T-helper 17 cell (primary cell): ENCODE measurements at regions not wholly inside any gene's neighbourhood (a gene's known extent, or its start where the extent isn't known, plus 50 kb on each side); places are given as distances from the start of the nearest gene placed in this dataset.

Experiments
- ATAC-seq: fragments of 150-1000 bp; cut with Tn5 transposase; 2 replicates; pipeline ENCODE4 v1.10.0; 2021; ENCODE audit warnings: mild to moderate bottlenecking, moderate library complexity
- DNase-seq, 3 donors: peaks; one replicate each; pipeline versions ENCODE4 v3.0.0 to v3.0.0-alpha.2; 2020 to 2021
- H3K9me3 ChIP-seq: one replicate; pipeline ENCODE4 v1.7.0; 2013; ENCODE audit warnings: low read length, mild to moderate bottlenecking; ENCODE audit not compliant: control insufficient read depth, poor library complexity, severe bottlenecking
- H3K27ac Mint-ChIP-seq: one replicate; pipeline ENCODE4 v1.8.0; 2022; ENCODE audit warnings: mild to moderate bottlenecking, moderate library complexity, mixed read lengths
- H3K27me3 Mint-ChIP-seq: one replicate; pipeline ENCODE4 v1.8.0; 2022; ENCODE audit warnings: mixed read lengths
- H3K36me3 Mint-ChIP-seq: one replicate; pipeline ENCODE4 v1.8.0; 2022; ENCODE audit warnings: low read depth, mixed read lengths
- H3K4me1 Mint-ChIP-seq: one replicate; pipeline ENCODE4 v1.8.0; 2022; ENCODE audit warnings: mild to moderate bottlenecking, mixed read lengths
- H3K4me3 Mint-ChIP-seq: one replicate; pipeline ENCODE4 v1.8.0; 2022; ENCODE audit warnings: mild to moderate bottlenecking, moderate library complexity, mixed read lengths

GRCh38 chr2:156647377-156648010 is 211.3 kb downstream of the GPD2 start:
- no peaks in the 10 kb centered on the region for H3K4me1 Mint-ChIP-seq
- H3K27me3 Mint-ChIP-seq, result no peaks in the 10 kb centered on the region
- no peak overlapping the region for H3K4me3 Mint-ChIP-seq
- no peaks in the 10 kb centered on the region for H3K36me3 Mint-ChIP-seq
- no peak for DNase-seq
- H3K27ac Mint-ChIP-seq, result no peak overlapping the region
- ATAC-seq, result no peak
- no peaks in the 10 kb centered on the region for H3K9me3 ChIP-seq

GRCh38 chr2:156648522-156648921 is 212.3 kb downstream of the GPD2 start:
- H3K9me3 ChIP-seq, result no peaks in the 10 kb centered on the region
- Mint-ChIP-seq H3K27ac (no peak overlapping the region), H3K4me3 (no peak overlapping the region), H3K4me1 (no peaks in the 10 kb centered on the region), H3K36me3 (no peaks in the 10 kb centered on the region), H3K27me3 (no peaks in the 10 kb centered on the region)
- no peak for DNase-seq
- ATAC-seq, result no peak

- DNase-seq (no peak), ATAC-seq (no peak)
- H3K4me1 Mint-ChIP-seq, result no peaks in the 10 kb centered on the region
- H3K9me3 ChIP-seq, result no peaks in the 10 kb centered on the region
- H3K36me3 Mint-ChIP-seq, result no peaks in the 10 kb centered on the region
- no peak overlapping the region for H3K4me3 Mint-ChIP-seq
- no peak overlapping the region for H3K27ac Mint-ChIP-seq
- H3K27me3 Mint-ChIP-seq, result no peaks in the 10 kb centered on the region
Observed at GRCh38 chr2:156649596-156649995, 213.4 kb downstream of the GPD2 start.

GRCh38 chr2:156652691-156653090 is 216.5 kb downstream of the GPD2 start:
- DNase-seq, result no peak
- Mint-ChIP-seq H3K4me3 (no peak overlapping the region), H3K27me3 (peaks cover 4% of the 10 kb centered on the region), H3K36me3 (no peaks in the 10 kb centered on the region), H3K4me1 (no peaks in the 10 kb centered on the region), H3K27ac (no peak overlapping the region)
- ATAC-seq, result no peak
- no peaks in the 10 kb centered on the region for H3K9me3 ChIP-seq

GRCh38 chr2:156653675-156654074 is 217.5 kb downstream of the GPD2 start:
- Mint-ChIP-seq H3K36me3 (no peaks in the 10 kb centered on the region), H3K4me3 (no peak overlapping the region), H3K27me3 (peaks cover 4% of the 10 kb centered on the region), H3K4me1 (no peaks in the 10 kb centered on the region), H3K27ac (no peak overlapping the region)
- H3K9me3 ChIP-seq, result no peaks in the 10 kb centered on the region
- ATAC-seq (no peak), DNase-seq (no peak)

GRCh38 chr2:156657809-156658208 is 221.6 kb downstream of the GPD2 start:
- Mint-ChIP-seq H3K4me3 (no peak overlapping the region), H3K27me3 (peaks cover 4% of the 10 kb centered on the region), H3K27ac (no peak overlapping the region), H3K36me3 (no peaks in the 10 kb centered on the region), H3K4me1 (peaks cover 2% of the 10 kb centered on the region)
- DNase-seq, result no peak
- no peak for ATAC-seq
- no peaks in the 10 kb centered on the region for H3K9me3 ChIP-seq

- DNase-seq, result no peak
- Mint-ChIP-seq H3K27ac (no peak overlapping the region), H3K36me3 (no peaks in the 10 kb centered on the region), H3K4me3 (no peak overlapping the region), H3K4me1 (peaks cover 9% of the 10 kb centered on the region), H3K27me3 (peaks cover 4% of the 10 kb centered on the region)
- ATAC-seq, result no peak
- H3K9me3 ChIP-seq, result no peaks in the 10 kb centered on the region
Observed at GRCh38 chr2:156659694-156660093, 223.5 kb downstream of the GPD2 start.

GRCh38 chr2:156663757-156664409 is 227.7 kb downstream of the GPD2 start:
- DNase-seq (no peak), ATAC-seq (peak; percentile 28)
- Mint-ChIP-seq H3K4me3 (peak overlapping the region; percentile 49), H3K36me3 (no peaks in the 10 kb centered on the region), H3K27ac (no peak overlapping the region), H3K27me3 (no peaks in the 10 kb centered on the region), H3K4me1 (peaks cover 12% of the 10 kb centered on the region)
- H3K9me3 ChIP-seq, result no peaks in the 10 kb centered on the region

GRCh38 chr2:156666130-156666785 is 230.1 kb downstream of the GPD2 start:
- Mint-ChIP-seq H3K4me3 (no peak overlapping the region), H3K36me3 (no peaks in the 10 kb centered on the region), H3K27me3 (no peaks in the 10 kb centered on the region), H3K4me1 (peaks cover 12% of the 10 kb centered on the region), H3K27ac (no peak overlapping the region)
- ATAC-seq (no peak), DNase-seq (no peak)
- no peaks in the 10 kb centered on the region for H3K9me3 ChIP-seq

- no peak overlapping the region for H3K4me3 Mint-ChIP-seq
- no peak overlapping the region for H3K27ac Mint-ChIP-seq
- no peak for DNase-seq
- H3K4me1 Mint-ChIP-seq, result peaks cover 2% of the 10 kb centered on the region
- H3K27me3 Mint-ChIP-seq, result no peaks in the 10 kb centered on the region
- H3K36me3 Mint-ChIP-seq, result no peaks in the 10 kb centered on the region
- ATAC-seq, result no peak
- no peaks in the 10 kb centered on the region for H3K9me3 ChIP-seq
Observed at GRCh38 chr2:156670104-156670503, 233.9 kb downstream of the GPD2 start.

GRCh38 chr2:156671706-156672361 is 235.7 kb downstream of the GPD2 start:
- DNase-seq (no peak), ATAC-seq (no peak)
- peaks cover under 1% of the 10 kb centered on the region for H3K4me1 Mint-ChIP-seq
- no peaks in the 10 kb centered on the region for H3K36me3 Mint-ChIP-seq
- no peaks in the 10 kb centered on the region for H3K27me3 Mint-ChIP-seq
- H3K27ac Mint-ChIP-seq, result no peak overlapping the region
- H3K9me3 ChIP-seq, result no peaks in the 10 kb centered on the region
- H3K4me3 Mint-ChIP-seq, result no peak overlapping the region

GRCh38 chr2:156672556-156673332 is 236.6 kb downstream of the GPD2 start:
- no peak for ATAC-seq
- Mint-ChIP-seq H3K4me1 (no peaks in the 10 kb centered on the region), H3K36me3 (no peaks in the 10 kb centered on the region), H3K27ac (no peak overlapping the region), H3K4me3 (no peak overlapping the region), H3K27me3 (no peaks in the 10 kb centered on the region)
- no peaks in the 10 kb centered on the region for H3K9me3 ChIP-seq
- no peak for DNase-seq

- no peaks in the 10 kb centered on the region for H3K27me3 Mint-ChIP-seq
- DNase-seq, result no peak
- H3K4me1 Mint-ChIP-seq, result no peaks in the 10 kb centered on the region
- H3K36me3 Mint-ChIP-seq, result no peaks in the 10 kb centered on the region
- no peak overlapping the region for H3K4me3 Mint-ChIP-seq
- H3K27ac Mint-ChIP-seq, result no peak overlapping the region
- H3K9me3 ChIP-seq, result no peaks in the 10 kb centered on the region
- ATAC-seq, result no peak
Observed at GRCh38 chr2:156673333-156673615, 237.1 kb downstream of the GPD2 start.
